ENCODE measurements at regions not wholly inside any gene's neighbourhood (a gene's known extent, or its start where the extent isn't known, plus 50 kb on each side); places are given as distances from the start of the nearest gene placed in this dataset.

- Histone ChIP-seq H3K27me3 (ENCODE audit: insufficient read depth, low read length) (no peaks in the 10 kb centered on the region), H3K4me3 (ENCODE audit: insufficient read depth, low read depth, low read length) (no peak overlapping the region), H3K79me2 (ENCODE audit: insufficient read depth, low read length) (no peaks in the 10 kb centered on the region), H3K9ac (ENCODE audit: low read length) (no peak overlapping the region), H3K9me3 (ENCODE audit: insufficient read depth, low read depth, low read length) (peaks cover 7% of the 10 kb centered on the region), H4K20me1 (ENCODE audit: insufficient read depth, low read length) (no peaks in the 10 kb centered on the region), H3K4me2 (ENCODE audit: low read length) (no peak overlapping the region), H3K4me1 (ENCODE audit: insufficient read depth, low read length) (no peaks in the 10 kb centered on the region), H3K27ac (ENCODE audit: low read depth, low read length) (no peak overlapping the region), H3K36me3 (ENCODE audit: insufficient read depth, low read length) (no peaks in the 10 kb centered on the region), H2AFZ (ENCODE audit: low read depth, low read length) (no peak overlapping the region)
- FAIRE-seq = no peak
- Mint-ChIP-seq H3K27ac (ENCODE audit: unreplicated experiment) (no peak overlapping the region), H3K27me3 (ENCODE audit: low read depth, unreplicated experiment) (no peaks in the 10 kb centered on the region), H3K4me3 (ENCODE audit: unreplicated experiment) (no peak overlapping the region), H3K36me3 (ENCODE audit: low read depth, unreplicated experiment) (no peaks in the 10 kb centered on the region), H3K9me3 (ENCODE audit: unreplicated experiment) (peaks cover 16% of the 10 kb centered on the region), H3K4me1 (ENCODE audit: low read depth, unreplicated experiment) (peaks cover 24% of the 10 kb centered on the region)
- no peak for TF ChIP-seq EZH2 (IDR thresholded peaks at IDR 0.05; ENCODE audit: insufficient read depth, low read length)
- no peak for TF ChIP-seq CTCF (IDR thresholded peaks at IDR 0.05; ENCODE audit: insufficient read depth, low read depth, low read length)
- peak; percentile 67 for DNase-seq (ENCODE audit: low read depth)
Observed at GRCh38 chr5:89047571-89047970, 164.6 kb upstream of the MEF2C start.

- Histone ChIP-seq H3K27me3 (ENCODE audit: insufficient read depth, low read length) (no peaks in the 10 kb centered on the region), H3K9ac (ENCODE audit: low read length) (no peak overlapping the region), H4K20me1 (ENCODE audit: insufficient read depth, low read length) (no peaks in the 10 kb centered on the region), H3K27ac (ENCODE audit: low read depth, low read length) (no peak overlapping the region), H2AFZ (ENCODE audit: low read depth, low read length) (no peak overlapping the region), H3K4me2 (ENCODE audit: low read length) (no peak overlapping the region), H3K4me1 (ENCODE audit: insufficient read depth, low read length) (no peaks in the 10 kb centered on the region), H3K9me3 (ENCODE audit: insufficient read depth, low read depth, low read length) (no peaks in the 10 kb centered on the region), H3K36me3 (ENCODE audit: insufficient read depth, low read length) (no peaks in the 10 kb centered on the region), H3K79me2 (ENCODE audit: insufficient read depth, low read length) (no peaks in the 10 kb centered on the region), H3K4me3 (ENCODE audit: insufficient read depth, low read depth, low read length) (no peak overlapping the region)
- Mint-ChIP-seq H3K36me3 (ENCODE audit: low read depth, unreplicated experiment) (no peaks in the 10 kb centered on the region), H3K9me3 (ENCODE audit: unreplicated experiment) (peaks cover 10% of the 10 kb centered on the region), H3K27ac (ENCODE audit: unreplicated experiment) (no peak overlapping the region), H3K4me3 (ENCODE audit: unreplicated experiment) (no peak overlapping the region), H3K4me1 (ENCODE audit: low read depth, unreplicated experiment) (peaks cover 24% of the 10 kb centered on the region), H3K27me3 (ENCODE audit: low read depth, unreplicated experiment) (no peaks in the 10 kb centered on the region)
- FAIRE-seq (no peak), DNase-seq (ENCODE audit: low read depth) (no peak)
- TF ChIP-seq EZH2 (IDR thresholded peaks at IDR 0.05; ENCODE audit: insufficient read depth, low read length) = no peak
- TF ChIP-seq CTCF (IDR thresholded peaks at IDR 0.05; ENCODE audit: insufficient read depth, low read depth, low read length) = no peak
Observed at GRCh38 chr5:89045216-89045615, 162.2 kb upstream of the MEF2C start.

GRCh38 chr5:89044674-89045200, 161.8 kb upstream of the MEF2C start:
- Mint-ChIP-seq H3K36me3 (ENCODE audit: low read depth, unreplicated experiment) (no peaks in the 10 kb centered on the region), H3K4me1 (ENCODE audit: low read depth, unreplicated experiment) (peaks cover 24% of the 10 kb centered on the region), H3K9me3 (ENCODE audit: unreplicated experiment) (peaks cover 6% of the 10 kb centered on the region), H3K4me3 (ENCODE audit: unreplicated experiment) (no peak overlapping the region), H3K27me3 (ENCODE audit: low read depth, unreplicated experiment) (no peaks in the 10 kb centered on the region), H3K27ac (ENCODE audit: unreplicated experiment) (no peak overlapping the region)
- Histone ChIP-seq H3K36me3 (ENCODE audit: insufficient read depth, low read length) (no peaks in the 10 kb centered on the region), H3K4me3 (ENCODE audit: insufficient read depth, low read depth, low read length) (no peak overlapping the region), H4K20me1 (ENCODE audit: insufficient read depth, low read length) (no peaks in the 10 kb centered on the region), H3K79me2 (ENCODE audit: insufficient read depth, low read length) (no peaks in the 10 kb centered on the region), H3K9me3 (ENCODE audit: insufficient read depth, low read depth, low read length) (no peaks in the 10 kb centered on the region), H3K9ac (ENCODE audit: low read length) (no peak overlapping the region), H2AFZ (ENCODE audit: low read depth, low read length) (no peak overlapping the region), H3K27me3 (ENCODE audit: insufficient read depth, low read length) (no peaks in the 10 kb centered on the region), H3K4me2 (ENCODE audit: low read length) (no peak overlapping the region), H3K27ac (ENCODE audit: low read depth, low read length) (no peak overlapping the region), H3K4me1 (ENCODE audit: insufficient read depth, low read length) (no peaks in the 10 kb centered on the region)
- DNase-seq (ENCODE audit: low read depth) = no peak
- no peak for FAIRE-seq
- TF ChIP-seq CTCF (IDR thresholded peaks at IDR 0.05; ENCODE audit: insufficient read depth, low read depth, low read length) = no peak
- TF ChIP-seq EZH2 (IDR thresholded peaks at IDR 0.05; ENCODE audit: insufficient read depth, low read length) = no peak
